Kidney tubule cell (primary cell): ENCODE measurements at regions not wholly inside any gene's neighbourhood (a gene's known extent, or its start where the extent isn't known, plus 50 kb on each side); places are given as distances from the start of the nearest gene placed in this dataset.
A peak's percentile ranks its signal among the peaks of the same experiment; 100 is the strongest.

ENCODE experiments used
- DNase-seq: peaks from one replicate; pipeline ENCODE4 v3.0.0-alpha.2; 2018; ENCODE audit warnings: low spot score

- DNase-seq, result no peak
Measured at GRCh38 chr5:92402956-92403702, 1020.0 kb upstream of the ARRDC3 start.

DNA sequence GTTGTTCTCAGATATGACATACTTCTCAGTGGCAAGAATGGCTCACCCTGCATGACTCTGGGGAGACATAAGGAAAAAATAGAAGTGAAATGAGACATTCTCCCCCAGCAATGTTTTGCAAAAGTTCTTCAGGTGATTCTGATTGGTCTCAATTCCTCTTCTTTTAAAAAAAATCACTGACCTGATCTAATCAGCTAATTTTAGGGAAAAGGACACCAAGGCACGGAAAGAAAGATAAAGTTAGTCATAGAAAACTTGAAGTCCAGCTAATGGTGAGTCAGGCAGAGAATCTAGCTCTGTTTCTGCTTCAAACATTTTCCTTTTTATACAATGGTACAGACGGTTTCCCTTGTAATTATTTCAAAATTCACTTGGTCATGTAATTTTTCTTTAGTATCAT, 1018.9 kb upstream of the ARRDC3 start:
- DNase-seq, result peak; percentile 28

GRCh38 chr5:92401492-92401891, 1018.4 kb upstream of the ARRDC3 start:
- DNase-seq, result no peak

DNA sequence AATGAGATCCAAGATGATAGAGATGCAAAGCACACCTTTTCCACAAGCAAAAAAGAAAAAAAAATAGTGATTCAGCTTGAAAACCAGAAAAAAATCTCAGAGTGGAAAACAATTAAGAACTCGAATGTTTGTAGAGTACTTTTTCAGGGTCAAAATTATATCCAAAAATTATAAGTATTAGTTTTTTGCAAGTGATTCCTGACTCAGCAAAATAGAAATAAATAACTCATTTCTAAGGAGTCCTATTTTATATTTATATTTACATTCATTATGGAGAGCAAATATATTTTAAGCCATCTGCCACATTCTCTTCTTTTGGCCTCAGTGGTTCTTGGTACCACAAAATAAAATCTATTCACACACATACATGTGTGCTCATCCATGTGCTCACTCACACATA, 1011.8 kb upstream of the ARRDC3 start:
- no peak for DNase-seq

DNA sequence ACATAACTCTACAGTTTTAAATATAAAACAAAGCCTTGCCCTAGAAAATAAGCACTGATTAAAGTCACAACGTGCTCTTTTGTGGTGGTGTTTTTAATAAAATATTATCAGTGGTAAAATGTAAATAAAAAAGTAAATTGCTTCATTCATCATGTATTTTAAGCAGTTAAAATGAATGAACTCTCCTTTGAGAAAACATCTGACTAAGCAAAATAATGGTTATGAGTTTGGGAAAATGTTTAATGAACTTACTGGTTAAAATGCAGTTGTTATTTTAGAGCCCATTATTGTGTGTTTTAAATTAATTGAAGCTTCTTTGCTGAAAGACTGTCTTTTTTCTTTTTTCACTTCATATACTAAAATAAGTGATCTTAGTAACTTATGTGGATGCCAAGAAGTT, 1007.5 kb upstream of the ARRDC3 start:
- no peak for DNase-seq

GRCh38 chr5:92380069-92380770, 997.1 kb upstream of the ARRDC3 start:
- DNase-seq, result no peak

DNA sequence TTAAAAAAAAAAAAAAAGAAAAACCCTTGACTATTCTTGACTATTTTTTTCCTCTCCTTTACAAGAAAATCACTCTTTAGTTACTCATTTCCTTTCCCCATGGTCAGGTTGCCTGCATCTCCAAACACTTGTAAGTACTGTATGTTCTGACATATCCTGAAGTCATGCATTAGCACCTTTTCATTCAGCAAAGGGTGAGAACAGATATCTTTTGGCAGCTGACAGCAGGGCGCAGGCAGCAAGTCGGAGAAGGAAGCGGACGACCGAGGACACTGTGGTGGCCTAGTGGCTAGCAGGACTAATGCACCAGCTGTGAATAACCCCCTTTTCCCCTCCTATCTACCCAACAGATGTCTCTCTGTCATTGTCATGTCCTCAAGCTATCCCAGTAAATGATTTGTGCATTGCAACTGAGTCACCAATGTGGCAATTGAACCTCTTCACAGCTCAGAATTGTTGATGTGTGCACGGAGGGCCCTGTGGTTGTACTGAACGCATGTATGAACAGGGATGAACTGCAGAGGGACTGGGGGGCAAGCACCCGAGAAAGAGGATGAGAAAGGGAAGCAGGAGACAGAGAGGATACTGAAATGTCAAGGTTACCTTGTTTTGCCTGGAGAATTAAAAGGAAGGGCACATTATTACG, 996.0 kb upstream of the ARRDC3 start:
- DNase-seq, result peak; percentile 45

DNA sequence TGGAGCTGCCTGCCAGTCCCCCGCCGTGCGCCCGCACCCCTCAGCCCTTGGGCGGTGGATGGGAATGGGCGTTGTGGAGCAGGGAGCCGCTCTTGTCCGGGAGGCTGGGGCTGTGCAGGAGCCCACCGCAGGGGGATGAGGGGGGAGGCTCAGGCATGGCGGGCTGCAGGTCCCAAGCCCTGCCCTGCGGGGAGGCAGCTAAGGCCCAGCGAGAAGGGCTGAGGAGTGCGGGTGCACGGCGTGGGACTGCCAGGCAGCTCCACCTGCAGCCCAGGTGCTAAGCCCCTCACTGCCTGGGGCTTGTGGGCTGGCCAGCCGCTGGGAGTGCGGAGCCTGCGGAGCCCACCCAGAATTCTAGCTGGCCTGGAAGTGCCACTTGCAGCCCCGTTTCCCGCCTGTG, 991.7 kb upstream of the ARRDC3 start:
- no peak for DNase-seq

GRCh38 chr5:92372766-92373165, 989.6 kb upstream of the ARRDC3 start:
- DNase-seq, result peak; percentile 62

- DNase-seq, result peak; percentile 91
Measured at GRCh38 chr5:92371889-92372235, 988.7 kb upstream of the ARRDC3 start.

DNA sequence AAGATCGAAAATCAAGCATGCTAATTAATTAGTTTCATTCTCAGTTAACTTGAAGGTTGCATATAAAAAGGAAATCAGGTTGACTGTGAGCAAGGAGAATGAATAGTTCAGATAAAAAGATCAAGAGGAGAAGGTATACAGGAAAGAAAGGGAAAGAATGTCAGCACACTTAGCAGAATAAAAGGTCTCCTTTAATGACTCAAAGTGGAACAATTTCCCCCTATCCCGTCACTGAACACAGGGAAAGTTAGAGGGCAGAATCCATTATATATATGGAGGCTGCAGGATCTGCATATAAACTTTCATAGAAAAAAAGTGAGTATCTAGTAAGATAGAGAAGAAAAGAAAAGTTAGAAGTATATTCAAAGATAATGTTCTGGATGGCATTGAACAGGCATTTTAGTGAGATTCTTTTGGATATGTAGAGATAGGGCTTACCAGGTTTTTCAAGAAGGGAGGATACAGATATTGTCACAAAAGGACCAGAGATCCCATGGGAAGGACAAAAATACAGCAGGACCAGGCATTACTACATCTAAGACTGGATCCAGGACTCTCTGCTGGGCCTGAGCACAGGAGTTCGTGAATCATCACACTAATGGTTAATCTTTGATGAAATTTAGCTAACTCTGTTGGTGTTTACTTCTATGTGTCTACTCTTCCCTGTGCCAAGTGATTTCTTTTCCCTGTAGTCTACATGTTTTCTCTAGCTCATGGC, 988.2 kb upstream of the ARRDC3 start:
- DNase-seq, result peak; percentile 13

GRCh38 chr5:92370032-92370431, 986.9 kb upstream of the ARRDC3 start:
- DNase-seq, result no peak

DNA sequence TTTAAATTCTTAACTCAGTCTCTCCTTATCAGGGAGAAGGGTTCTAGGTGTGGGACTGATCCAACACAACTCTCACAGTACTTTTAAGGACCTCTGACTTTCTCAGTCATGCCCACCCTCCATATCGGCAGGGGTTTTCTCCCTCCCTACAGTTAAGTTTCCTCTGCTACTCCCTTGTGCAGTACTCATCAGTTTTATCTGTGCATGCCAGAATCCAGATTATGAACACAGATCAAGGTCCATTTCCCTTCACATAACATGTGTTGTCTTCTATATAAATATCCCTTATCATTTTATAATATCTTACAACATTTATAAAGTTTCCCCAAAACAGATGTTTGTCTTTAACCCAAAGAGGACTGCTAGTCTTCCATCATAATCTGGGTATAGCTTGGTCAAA, 986.5 kb upstream of the ARRDC3 start:
- no peak for DNase-seq

GRCh38 chr5:92364986-92365550, 982.0 kb upstream of the ARRDC3 start:
- no peak for DNase-seq

DNA sequence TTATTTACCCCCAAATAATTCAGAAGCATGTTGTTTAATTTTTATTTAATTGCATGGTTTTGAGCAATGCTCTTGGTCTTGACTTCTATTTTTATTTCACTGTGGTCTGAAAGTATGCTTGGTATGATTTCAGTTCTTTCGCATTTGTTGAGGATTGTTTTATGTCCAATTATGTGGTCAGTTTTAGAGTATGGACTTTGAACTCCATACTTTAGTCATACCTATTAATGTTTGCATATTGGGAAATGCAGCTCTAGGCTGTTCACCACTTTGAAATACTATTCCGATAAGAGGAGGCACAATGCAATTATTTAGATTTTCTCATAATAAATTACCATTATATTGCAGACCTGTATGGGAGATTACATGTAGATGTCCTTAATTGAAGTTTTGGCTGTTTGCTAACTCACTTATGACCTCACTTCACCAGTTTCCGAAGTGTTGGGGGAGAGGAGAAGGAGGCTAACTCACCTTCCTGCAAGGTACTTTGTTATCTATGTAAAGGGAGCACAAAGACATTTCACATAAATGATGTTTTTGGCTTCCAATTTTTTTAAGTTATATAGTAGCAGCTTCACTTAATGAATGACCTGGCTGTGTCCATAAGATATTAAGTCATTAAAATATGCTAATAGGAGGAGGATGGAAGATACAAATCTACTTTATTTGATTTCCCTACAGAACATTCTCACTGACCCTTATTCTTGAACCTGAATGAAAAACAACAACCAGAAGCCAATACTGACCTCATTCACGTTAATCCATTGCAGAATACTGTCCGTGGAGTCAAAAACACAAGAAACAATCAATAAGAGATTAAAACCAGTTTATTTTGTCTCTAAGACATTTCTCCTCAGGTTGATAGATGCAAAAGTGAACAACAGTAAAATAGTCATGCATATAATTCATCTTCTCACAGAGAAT, 970.3 kb upstream of the ARRDC3 start:
- peak; percentile 8 for DNase-seq

GRCh38 chr5:92337772-92338234, 954.7 kb upstream of the ARRDC3 start:
- DNase-seq, result peak; percentile 45

DNA sequence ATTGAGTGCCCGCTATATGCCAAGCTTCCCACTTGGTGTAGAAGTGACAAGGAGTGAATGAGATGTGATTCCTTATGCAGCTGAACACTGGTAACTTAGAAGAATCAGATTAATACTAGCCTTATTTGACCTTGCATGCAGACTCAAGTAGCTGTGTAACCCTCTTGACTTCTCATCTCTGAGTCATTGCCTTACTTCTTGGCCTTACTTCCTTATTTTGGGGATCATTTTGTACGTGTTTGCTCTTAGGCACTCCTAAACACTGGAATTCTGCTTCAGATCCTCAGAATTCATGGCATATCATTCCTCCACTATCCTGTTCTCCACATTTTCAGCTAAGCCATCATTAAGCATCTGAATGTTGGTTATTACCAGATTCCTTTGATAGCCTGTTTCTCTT, 948.9 kb upstream of the ARRDC3 start:
- peak; percentile 66 for DNase-seq

GRCh38 chr5:92330365-92330764, 947.2 kb upstream of the ARRDC3 start:
- DNase-seq, result no peak

DNA sequence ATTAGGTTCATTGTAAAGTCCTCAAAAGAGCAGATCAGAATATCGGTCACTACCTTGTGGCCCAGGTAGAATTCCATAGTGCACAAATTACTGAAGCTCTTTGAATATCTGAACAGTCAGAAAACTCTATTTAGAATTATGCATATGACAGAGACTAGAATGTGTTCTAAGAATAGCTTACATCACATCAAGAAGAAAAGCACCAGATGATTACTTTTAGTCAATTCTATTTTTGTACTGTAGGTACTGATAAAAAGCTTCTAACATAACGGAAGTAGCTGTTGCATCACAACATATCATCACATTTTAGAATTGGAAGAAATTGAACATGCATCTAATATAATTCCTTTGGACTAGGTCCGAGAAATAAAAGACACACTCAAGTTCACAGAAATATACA, 946.6 kb upstream of the ARRDC3 start:
- DNase-seq, result no peak

DNA sequence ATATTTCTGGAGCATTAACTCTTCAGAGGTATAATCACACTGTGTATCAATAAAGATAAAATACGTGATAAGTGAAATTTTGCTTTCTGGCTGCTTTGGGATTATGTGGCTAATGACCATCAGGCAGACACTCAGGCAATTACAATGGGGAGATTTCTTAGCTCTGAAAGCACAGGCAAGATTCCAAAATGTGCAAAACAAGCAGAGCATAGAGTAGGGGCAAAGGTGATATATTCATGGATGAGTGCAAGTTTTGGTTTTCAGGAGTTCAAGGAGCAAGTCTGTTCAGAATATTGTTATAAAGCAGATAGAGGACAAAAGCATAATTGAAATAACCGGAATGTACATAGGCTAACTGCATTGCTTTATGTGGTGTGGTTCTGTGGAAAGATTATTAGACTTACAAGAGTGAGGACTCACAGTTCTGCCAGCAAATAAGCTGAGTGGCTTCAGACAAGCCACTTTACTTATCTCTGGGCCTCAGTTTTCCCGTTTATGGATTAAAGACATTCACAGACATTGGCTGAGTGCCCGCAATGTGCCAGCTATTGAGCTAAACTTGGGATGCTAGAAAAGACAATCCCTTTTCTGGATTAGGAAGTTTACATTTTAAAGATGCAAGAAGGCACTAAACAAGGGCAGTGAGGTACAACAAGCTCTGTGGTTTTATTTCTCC, 945.6 kb upstream of the ARRDC3 start:
- no peak for DNase-seq

GRCh38 chr5:92320446-92320845, 937.3 kb upstream of the ARRDC3 start:
- DNase-seq, result peak; percentile 60
